Ishikawa (cell line): ENCODE measurements at regions not wholly inside any gene's neighbourhood (a gene's known extent, or its start where the extent isn't known, plus 50 kb on each side); places are given as distances from the start of the nearest gene placed in this dataset.

Experiments
- CEBPB ChIP-seq: IDR thresholded peaks from 2 replicates; pipeline ENCODE4 v1.6.1; 2012
- CREB1 ChIP-seq: IDR thresholded peaks from 2 replicates; pipeline ENCODE4 v1.6.1; 2012; ENCODE audit warnings: low read depth
- EGR1 ChIP-seq: IDR thresholded peaks from 2 replicates; pipeline ENCODE4 v1.6.1; 2012
- EP300 ChIP-seq: IDR thresholded peaks from 2 replicates; pipeline ENCODE4 v1.6.1; 2012; ENCODE audit warnings: borderline replicate concordance
- FOXM1 ChIP-seq: IDR thresholded peaks from 2 replicates; pipeline ENCODE4 v1.6.1; 2012; ENCODE audit warnings: low read depth, borderline replicate concordance
- NFIC ChIP-seq: IDR thresholded peaks from 2 replicates; pipeline ENCODE4 v1.6.1; 2012
- RAD21 ChIP-seq: IDR thresholded peaks from 2 replicates; pipeline ENCODE4 v1.6.1; 2012; ENCODE audit warnings: low read depth
- TAF1 ChIP-seq: IDR thresholded peaks from 2 replicates; pipeline ENCODE4 v1.6.1; 2012; ENCODE audit warnings: low read depth, mild to moderate bottlenecking
- TCF12 ChIP-seq: IDR thresholded peaks from 2 replicates; pipeline ENCODE4 v1.6.1; 2012; ENCODE audit warnings: low read depth
- TEAD4 ChIP-seq: IDR thresholded peaks from 2 replicates; pipeline ENCODE4 v1.6.1; 2012
- YY1 ChIP-seq: IDR thresholded peaks from 2 replicates; pipeline ENCODE4 v1.6.1; 2012; ENCODE audit warnings: low read depth
- ZBTB7A ChIP-seq: IDR thresholded peaks from 2 replicates; pipeline ENCODE4 v1.6.1; 2012; ENCODE audit warnings: low read depth
- TF ChIP-seq, protein P1 (sequence below): IDR thresholded peaks from 2 replicates; pipeline ENCODE4 v1.6.1; 2012
- TF ChIP-seq, protein P2 (sequence below): IDR thresholded peaks from 2 replicates; pipeline ENCODE4 v1.6.1; 2012
- TF ChIP-seq, protein P3 (sequence below): IDR thresholded peaks from 2 replicates; pipeline ENCODE4 v1.6.1; 2012; ENCODE audit warnings: low read depth, mild to moderate bottlenecking

DNA sequence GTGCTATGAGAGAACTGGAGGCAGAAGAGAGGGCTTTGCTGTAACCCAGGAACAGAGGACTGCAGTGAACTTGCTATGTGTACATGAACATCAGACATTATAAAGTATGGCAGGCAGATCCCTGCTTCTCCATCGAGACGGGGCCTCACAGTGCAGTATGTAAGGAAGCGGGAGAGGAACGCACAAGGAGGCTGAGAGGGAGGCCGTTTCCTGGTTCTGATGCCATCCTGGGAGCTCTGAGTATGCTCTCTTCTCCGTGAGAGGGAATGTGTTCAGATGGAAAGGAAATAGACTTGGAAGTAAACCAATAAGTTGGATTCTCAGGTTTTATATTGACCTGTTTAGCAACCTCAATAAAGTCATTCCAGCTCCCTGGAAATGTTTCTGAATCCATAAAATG, 101.8 kb downstream of the ALDH8A1 start:
- TF ChIP-seq, protein P1, sequence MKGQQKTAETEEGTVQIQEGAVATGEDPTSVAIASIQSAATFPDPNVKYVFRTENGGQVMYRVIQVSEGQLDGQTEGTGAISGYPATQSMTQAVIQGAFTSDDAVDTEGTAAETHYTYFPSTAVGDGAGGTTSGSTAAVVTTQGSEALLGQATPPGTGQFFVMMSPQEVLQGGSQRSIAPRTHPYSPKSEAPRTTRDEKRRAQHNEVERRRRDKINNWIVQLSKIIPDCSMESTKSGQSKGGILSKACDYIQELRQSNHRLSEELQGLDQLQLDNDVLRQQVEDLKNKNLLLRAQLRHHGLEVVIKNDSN: no peak
- no peak for TF ChIP-seq TCF12
- TF ChIP-seq CEBPB: no peak
- TF ChIP-seq TAF1: no peak
- no peak for TF ChIP-seq EGR1
- TF ChIP-seq YY1: no peak
- TF ChIP-seq EP300: no peak
- TF ChIP-seq FOXM1: no peak
- TF ChIP-seq RAD21: no peak
- TF ChIP-seq, protein P2, sequence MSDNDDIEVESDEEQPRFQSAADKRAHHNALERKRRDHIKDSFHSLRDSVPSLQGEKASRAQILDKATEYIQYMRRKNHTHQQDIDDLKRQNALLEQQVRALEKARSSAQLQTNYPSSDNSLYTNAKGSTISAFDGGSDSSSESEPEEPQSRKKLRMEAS: no peak
- TF ChIP-seq, protein P3, sequence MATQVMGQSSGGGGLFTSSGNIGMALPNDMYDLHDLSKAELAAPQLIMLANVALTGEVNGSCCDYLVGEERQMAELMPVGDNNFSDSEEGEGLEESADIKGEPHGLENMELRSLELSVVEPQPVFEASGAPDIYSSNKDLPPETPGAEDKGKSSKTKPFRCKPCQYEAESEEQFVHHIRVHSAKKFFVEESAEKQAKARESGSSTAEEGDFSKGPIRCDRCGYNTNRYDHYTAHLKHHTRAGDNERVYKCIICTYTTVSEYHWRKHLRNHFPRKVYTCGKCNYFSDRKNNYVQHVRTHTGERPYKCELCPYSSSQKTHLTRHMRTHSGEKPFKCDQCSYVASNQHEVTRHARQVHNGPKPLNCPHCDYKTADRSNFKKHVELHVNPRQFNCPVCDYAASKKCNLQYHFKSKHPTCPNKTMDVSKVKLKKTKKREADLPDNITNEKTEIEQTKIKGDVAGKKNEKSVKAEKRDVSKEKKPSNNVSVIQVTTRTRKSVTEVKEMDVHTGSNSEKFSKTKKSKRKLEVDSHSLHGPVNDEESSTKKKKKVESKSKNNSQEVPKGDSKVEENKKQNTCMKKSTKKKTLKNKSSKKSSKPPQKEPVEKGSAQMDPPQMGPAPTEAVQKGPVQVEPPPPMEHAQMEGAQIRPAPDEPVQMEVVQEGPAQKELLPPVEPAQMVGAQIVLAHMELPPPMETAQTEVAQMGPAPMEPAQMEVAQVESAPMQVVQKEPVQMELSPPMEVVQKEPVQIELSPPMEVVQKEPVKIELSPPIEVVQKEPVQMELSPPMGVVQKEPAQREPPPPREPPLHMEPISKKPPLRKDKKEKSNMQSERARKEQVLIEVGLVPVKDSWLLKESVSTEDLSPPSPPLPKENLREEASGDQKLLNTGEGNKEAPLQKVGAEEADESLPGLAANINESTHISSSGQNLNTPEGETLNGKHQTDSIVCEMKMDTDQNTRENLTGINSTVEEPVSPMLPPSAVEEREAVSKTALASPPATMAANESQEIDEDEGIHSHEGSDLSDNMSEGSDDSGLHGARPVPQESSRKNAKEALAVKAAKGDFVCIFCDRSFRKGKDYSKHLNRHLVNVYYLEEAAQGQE: no peak
- TF ChIP-seq ZBTB7A: no peak
- TF ChIP-seq CREB1: no peak
- no peak for TF ChIP-seq TEAD4

DNA sequence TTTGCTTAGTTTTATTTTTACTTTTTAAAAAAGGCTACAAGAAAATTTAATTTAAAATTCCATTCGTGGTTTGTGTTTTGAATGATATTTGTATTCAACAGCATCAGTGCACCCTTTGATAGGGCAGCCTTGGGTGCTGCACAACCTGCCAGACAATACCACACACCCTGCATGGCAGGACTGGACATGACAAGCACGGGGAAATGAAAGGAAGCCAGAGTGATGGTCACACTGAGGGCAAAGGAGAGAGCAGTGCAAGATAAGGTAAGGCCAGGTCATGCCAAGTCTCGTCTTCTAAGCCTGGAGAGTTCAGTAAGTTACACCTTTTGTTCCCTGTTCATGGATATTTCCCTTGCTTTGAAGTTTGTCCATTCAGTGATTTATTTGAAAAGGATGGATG, 103.0 kb downstream of the ALDH8A1 start:
- TF ChIP-seq EP300: no peak

DNA sequence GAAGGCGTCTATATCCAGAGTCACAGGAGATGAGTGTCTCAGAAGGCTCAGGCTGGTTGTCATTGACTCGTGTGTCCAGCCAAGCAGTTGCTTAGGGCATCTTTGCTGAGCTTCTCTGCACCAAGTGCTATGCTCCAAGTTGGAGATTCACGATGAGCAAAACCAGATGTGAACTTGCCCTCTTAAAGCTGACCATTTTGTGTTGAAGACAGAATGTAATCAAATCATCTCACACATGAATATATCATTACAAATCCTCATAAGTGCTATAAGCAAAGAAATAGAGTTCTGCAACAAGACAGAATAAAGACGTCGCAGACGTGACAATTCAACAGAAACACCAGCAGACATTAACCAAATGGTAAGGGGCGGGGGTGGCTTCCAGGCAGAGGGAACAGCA, 103.9 kb downstream of the ALDH8A1 start:
- TF ChIP-seq TAF1 (no peak), TEAD4 (no peak), FOXM1 (no peak), CEBPB (no peak), EP300 (no peak), ZBTB7A (no peak), RAD21 (no peak), EGR1 (no peak), CREB1 (no peak), YY1 (no peak), TCF12 (no peak), NFIC (no peak)
- TF ChIP-seq, protein P1: no peak
- TF ChIP-seq, protein P3: no peak

DNA sequence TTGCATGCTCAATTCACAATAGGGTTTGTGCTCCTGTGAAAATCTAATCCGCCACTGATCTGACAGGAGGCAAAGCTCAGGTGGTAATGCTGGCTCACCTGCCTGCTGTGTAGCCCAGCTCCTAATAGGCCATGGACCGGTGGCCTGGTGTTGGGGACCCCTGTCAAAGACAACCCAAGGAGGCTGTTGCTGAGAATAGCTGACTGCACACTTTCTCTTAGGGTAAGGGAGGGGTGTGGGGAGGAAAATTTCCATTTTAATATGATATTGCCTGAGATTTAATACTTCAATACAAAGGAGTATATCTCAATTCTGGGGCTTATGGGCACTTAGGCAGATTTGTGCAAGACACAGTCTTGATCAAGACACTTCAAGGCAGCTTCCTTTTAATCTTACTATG, 105.8 kb downstream of the ALDH8A1 start:
- TF ChIP-seq RAD21 (no peak), TAF1 (no peak), CREB1 (no peak), FOXM1 (no peak), CEBPB (no peak), YY1 (no peak)

DNA sequence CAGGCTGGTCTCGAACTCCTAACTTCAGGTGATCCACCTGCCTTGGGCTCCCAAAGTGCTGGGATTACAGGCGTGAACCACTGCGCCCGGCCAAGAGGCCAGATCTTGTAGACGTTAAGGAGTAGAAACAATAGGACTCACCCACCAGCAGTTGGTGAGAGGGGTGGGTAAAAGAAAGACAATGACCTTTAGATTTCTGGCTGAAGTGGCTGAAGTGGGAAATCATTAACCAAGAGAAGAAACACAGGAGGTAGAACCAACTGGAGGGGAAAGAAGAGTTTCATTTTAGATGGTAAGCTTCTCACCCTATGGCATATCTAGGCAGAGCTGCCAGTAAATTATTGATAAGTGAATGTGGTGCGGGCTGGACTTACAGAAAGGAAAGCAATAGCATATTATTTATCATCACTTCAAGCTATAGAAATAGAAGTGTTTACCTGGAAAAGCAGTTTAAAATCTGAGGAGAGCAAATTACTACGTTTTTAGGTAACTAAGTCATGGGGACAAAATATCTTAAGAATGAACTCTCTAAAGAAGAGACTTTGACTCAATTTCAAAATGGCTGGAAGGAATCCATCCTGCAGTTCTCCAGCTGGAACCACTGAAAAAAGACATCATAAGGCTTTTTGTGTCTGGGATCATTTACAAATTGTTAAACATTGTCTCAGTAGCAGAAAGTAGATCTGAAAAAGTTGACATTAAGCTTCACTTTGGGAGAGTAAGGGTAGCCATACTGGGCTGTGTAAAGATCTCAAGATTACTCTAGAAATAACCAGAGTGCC, 109.6 kb downstream of the ALDH8A1 start:
- no peak for TF ChIP-seq TCF12
- TF ChIP-seq, protein P1: no peak
- TF ChIP-seq, protein P2: no peak
- no peak for TF ChIP-seq CREB1
- no peak for TF ChIP-seq FOXM1
- TF ChIP-seq NFIC: no peak
- no peak for TF ChIP-seq CEBPB
- TF ChIP-seq, protein P3: no peak
